ENCODE measurements at regions not wholly inside any gene's neighbourhood (a gene's known extent, or its start where the extent isn't known, plus 50 kb on each side); places are given as distances from the start of the nearest gene placed in this dataset.
A peak's percentile ranks its signal among the peaks of the same experiment; 100 is the strongest.

- Mint-ChIP-seq H3K27ac (no peak overlapping the region), H3K4me1 (peaks cover 5 to 7% of the 10 kb centered on the region in 2 donors), H3K36me3 (no peaks in the 10 kb centered on the region)
Observed at GRCh38 chr5:74321326-74321725, 319.2 kb downstream of the ENC1 start.

GRCh38 chr5:74320526-74320925, 320.0 kb downstream of the ENC1 start:
- H3K27ac Mint-ChIP-seq, result no peak overlapping the region
- DNase-seq (no peak), ATAC-seq (replicated peaks) (no peak)
- H3K4me1 Mint-ChIP-seq, result peaks cover 0 to 2% of the 10 kb centered on the region in 2 donors
- peaks cover 9 to 26% of the 10 kb centered on the region in 2 donors for H3K27me3 Mint-ChIP-seq
- H3K36me3 Mint-ChIP-seq, result no peaks in the 10 kb centered on the region
- H3K4me3 Mint-ChIP-seq, result no peak overlapping the region
- peaks cover 0 to 2% of the 10 kb centered on the region in 2 donors for H3K9me3 Mint-ChIP-seq

More at GRCh38 chr5:74321326-74321725, 319.2 kb downstream of the ENC1 start:
- peaks cover 9 to 26% of the 10 kb centered on the region in 2 donors for H3K27me3 Mint-ChIP-seq
- H3K9me3 Mint-ChIP-seq, result peaks cover 0 to 2% of the 10 kb centered on the region in 2 donors
- ATAC-seq (replicated peaks), result no peak
- H3K4me3 Mint-ChIP-seq, result no peak overlapping the region
- DNase-seq, result no peak

GRCh38 chr5:74319076-74319475, 321.5 kb downstream of the ENC1 start:
- no peak overlapping the region for H3K4me3 Mint-ChIP-seq
- peaks cover 12 to 19% of the 10 kb centered on the region in 2 donors for H3K27me3 Mint-ChIP-seq
- H3K27ac Mint-ChIP-seq, result no peak overlapping the region
- DNase-seq (no peak), ATAC-seq (replicated peaks) (no peak)
- H3K4me1 Mint-ChIP-seq, result peaks cover 0 to 2% of the 10 kb centered on the region in 2 donors
- H3K36me3 Mint-ChIP-seq, result no peaks in the 10 kb centered on the region
- H3K9me3 Mint-ChIP-seq, result peaks cover 0 to 2% of the 10 kb centered on the region in 2 donors

- Mint-ChIP-seq H3K4me3 (no peak overlapping the region), H3K27me3 (peaks cover 21 to 22% of the 10 kb centered on the region in 2 donors), H3K9me3 (peaks cover 0 to 2% of the 10 kb centered on the region in 2 donors), H3K4me1 (peaks cover 0 to 2% of the 10 kb centered on the region in 2 donors), H3K27ac (no peak overlapping the region), H3K36me3 (no peaks in the 10 kb centered on the region)
- DNase-seq (no peak), ATAC-seq (replicated peaks) (peak; percentile 31 to 60)
Observed at GRCh38 chr5:74316064-74316603, 324.4 kb downstream of the ENC1 start.

GRCh38 chr5:74314906-74315305, 325.6 kb downstream of the ENC1 start:
- Mint-ChIP-seq H3K4me1 (peaks cover 0 to 2% of the 10 kb centered on the region in 2 donors), H3K36me3 (no peaks in the 10 kb centered on the region), H3K9me3 (peaks cover 0 to 2% of the 10 kb centered on the region in 2 donors), H3K27ac (no peak overlapping the region), H3K4me3 (no peak overlapping the region), H3K27me3 (peaks cover 15 to 20% of the 10 kb centered on the region in 2 donors)
- no peak for ATAC-seq (replicated peaks)
- DNase-seq, result no peak

GRCh38 chr5:74313896-74314295, 326.6 kb downstream of the ENC1 start:
- no peaks in the 10 kb centered on the region for H3K36me3 Mint-ChIP-seq
- H3K27me3 Mint-ChIP-seq, result peaks cover 6 to 16% of the 10 kb centered on the region in 2 donors

GRCh38 chr5:74312746-74313145, 327.8 kb downstream of the ENC1 start:
- Mint-ChIP-seq H3K36me3 (no peaks in the 10 kb centered on the region), H3K27me3 (peaks cover 6 to 16% of the 10 kb centered on the region in 2 donors), H3K4me1 (no peaks in the 10 kb centered on the region), H3K9me3 (no peaks in the 10 kb centered on the region), H3K4me3 (no peak overlapping the region), H3K27ac (no peak overlapping the region)
- no peak for ATAC-seq (replicated peaks)
- no peak for DNase-seq

More at GRCh38 chr5:74313896-74314295, 326.6 kb downstream of the ENC1 start:
- no peak for DNase-seq
- H3K9me3 Mint-ChIP-seq, result no peaks in the 10 kb centered on the region
- H3K4me1 Mint-ChIP-seq, result no peaks in the 10 kb centered on the region
- no peak for ATAC-seq (replicated peaks)
- H3K27ac Mint-ChIP-seq, result no peak overlapping the region
- no peak overlapping the region for H3K4me3 Mint-ChIP-seq

- Mint-ChIP-seq H3K9me3 (no peaks in the 10 kb centered on the region), H3K4me1 (no peaks in the 10 kb centered on the region), H3K36me3 (no peaks in the 10 kb centered on the region), H3K27ac (no peak overlapping the region), H3K27me3 (peaks cover 6 to 16% of the 10 kb centered on the region in 2 donors), H3K4me3 (no peak overlapping the region)
- DNase-seq (no peak), ATAC-seq (replicated peaks) (no peak)
Observed at GRCh38 chr5:74311961-74312360, 328.6 kb downstream of the ENC1 start.

- H3K27me3 Mint-ChIP-seq, result peaks cover 6 to 16% of the 10 kb centered on the region in 2 donors
- H3K27ac Mint-ChIP-seq, result no peak overlapping the region
- H3K36me3 Mint-ChIP-seq, result no peaks in the 10 kb centered on the region
- H3K4me1 Mint-ChIP-seq, result no peaks in the 10 kb centered on the region
- no peaks in the 10 kb centered on the region for H3K9me3 Mint-ChIP-seq
- ATAC-seq (replicated peaks), result no peak
- DNase-seq, result no peak
- H3K4me3 Mint-ChIP-seq, result no peak overlapping the region
Observed at GRCh38 chr5:74310997-74311930, 329.3 kb downstream of the ENC1 start.

GRCh38 chr5:74310386-74310785, 330.1 kb downstream of the ENC1 start:
- peaks cover 6 to 16% of the 10 kb centered on the region in 2 donors for H3K27me3 Mint-ChIP-seq

GRCh38 chr5:74309050-74309449, 331.5 kb downstream of the ENC1 start:
- Mint-ChIP-seq H3K4me1 (no peaks in the 10 kb centered on the region), H3K4me3 (no peak overlapping the region), H3K27ac (no peak overlapping the region), H3K27me3 (peaks cover 3 to 13% of the 10 kb centered on the region in 2 donors), H3K9me3 (no peaks in the 10 kb centered on the region), H3K36me3 (no peaks in the 10 kb centered on the region)
- no peak for DNase-seq
- ATAC-seq (replicated peaks), result no peak

More at GRCh38 chr5:74310386-74310785, 330.1 kb downstream of the ENC1 start:
- ATAC-seq (replicated peaks) (no peak), DNase-seq (no peak)
- Mint-ChIP-seq H3K36me3 (no peaks in the 10 kb centered on the region), H3K27ac (no peak overlapping the region), H3K4me1 (no peaks in the 10 kb centered on the region), H3K9me3 (no peaks in the 10 kb centered on the region), H3K4me3 (no peak overlapping the region)

GRCh38 chr5:74306845-74307244, 333.7 kb downstream of the ENC1 start:
- Mint-ChIP-seq H3K27me3 (peaks cover 0 to 3% of the 10 kb centered on the region in 2 donors), H3K36me3 (no peaks in the 10 kb centered on the region), H3K4me3 (no peak overlapping the region), H3K9me3 (no peaks in the 10 kb centered on the region), H3K27ac (no peak overlapping the region), H3K4me1 (no peaks in the 10 kb centered on the region)
- peak; percentile 24 for DNase-seq
- ATAC-seq (replicated peaks), result peak; percentile 80 to 84

GRCh38 chr5:74304536-74304935, 336.0 kb downstream of the ENC1 start:
- ATAC-seq (replicated peaks) (no peak), DNase-seq (no peak)
- Mint-ChIP-seq H3K27ac (no peak overlapping the region), H3K4me3 (no peak overlapping the region), H3K9me3 (peaks cover 3 to 5% of the 10 kb centered on the region in 2 donors), H3K36me3 (peaks cover 3 to 4% of the 10 kb centered on the region in 2 donors), H3K27me3 (peaks cover 4 to 10% of the 10 kb centered on the region in 2 donors), H3K4me1 (peaks cover 3 to 5% of the 10 kb centered on the region in 2 donors)

- ATAC-seq (replicated peaks) (no peak), DNase-seq (no peak)
- peaks cover 3 to 4% of the 10 kb centered on the region in 2 donors for H3K36me3 Mint-ChIP-seq
- no peak overlapping the region for H3K27ac Mint-ChIP-seq
- H3K9me3 Mint-ChIP-seq, result peaks cover 3 to 5% of the 10 kb centered on the region in 2 donors
- H3K4me3 Mint-ChIP-seq, result no peak overlapping the region
- H3K27me3 Mint-ChIP-seq, result peaks cover 4 to 10% of the 10 kb centered on the region in 2 donors
- peaks cover 3 to 5% of the 10 kb centered on the region in 2 donors for H3K4me1 Mint-ChIP-seq
Observed at GRCh38 chr5:74303578-74303977, 336.9 kb downstream of the ENC1 start.
